KBM-7 (cell line): ENCODE measurements at regions not wholly inside any gene's neighbourhood (a gene's known extent, or its start where the extent isn't known, plus 50 kb on each side); places are given as distances from the start of the nearest gene placed in this dataset.

Experiments
- DNase-seq: peaks from one replicate; pipeline ENCODE4 v3.0.0-alpha.2; 2015
- in situ Hi-C: fragments of 300-500 bp; cut with MboI; formaldehyde crosslinking; loops from 2 replicates; pipeline ENCODE4 v1.14.3; 2020; ENCODE audit warnings: low sequenced_read_pairs, low pct_unique_long_range_greater_than_20kb, mixed read lengths

DNA sequence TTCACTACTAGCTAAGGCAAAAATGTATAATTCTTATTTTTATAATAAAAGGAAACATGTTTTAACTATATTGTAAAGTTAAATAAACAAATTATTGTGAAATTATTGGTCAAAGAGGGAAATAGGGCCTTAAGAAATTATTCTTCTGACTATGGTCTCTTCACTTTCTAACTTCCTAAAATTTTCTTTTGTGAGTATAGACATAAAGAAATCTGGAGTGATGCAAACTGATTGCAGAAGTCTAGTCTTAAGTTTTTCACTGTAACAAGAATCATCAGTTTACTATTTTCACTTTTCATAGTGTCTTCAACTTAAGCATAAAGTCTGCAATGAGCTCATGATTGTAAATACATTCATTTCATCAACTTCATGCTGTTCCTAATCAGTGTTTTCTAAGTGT lies 525.4 kb downstream of the TFEC start:
- in situ Hi-C loops = no loop called here
- no peak for DNase-seq

DNA sequence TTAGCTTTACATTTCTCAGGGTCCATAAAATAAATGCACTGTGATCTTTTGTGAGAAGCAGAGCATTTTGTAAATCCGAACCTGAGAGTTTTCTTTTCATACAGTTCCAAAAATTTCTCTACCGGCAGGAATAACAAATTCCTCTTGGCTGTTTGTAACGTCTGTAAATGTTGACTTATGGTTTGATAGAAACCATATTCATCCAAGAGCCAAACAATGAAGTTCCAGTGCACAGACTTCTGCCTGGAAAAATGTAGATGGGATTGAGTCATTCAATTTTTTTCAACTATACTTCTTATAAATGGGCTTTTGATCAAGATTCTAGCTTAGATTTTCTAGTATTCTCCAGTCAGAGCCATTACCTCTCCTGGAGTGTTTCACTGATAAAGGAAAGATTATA lies 530.6 kb downstream of the TFEC start:
- in situ Hi-C loops = no loop called here
- no peak for DNase-seq

DNA sequence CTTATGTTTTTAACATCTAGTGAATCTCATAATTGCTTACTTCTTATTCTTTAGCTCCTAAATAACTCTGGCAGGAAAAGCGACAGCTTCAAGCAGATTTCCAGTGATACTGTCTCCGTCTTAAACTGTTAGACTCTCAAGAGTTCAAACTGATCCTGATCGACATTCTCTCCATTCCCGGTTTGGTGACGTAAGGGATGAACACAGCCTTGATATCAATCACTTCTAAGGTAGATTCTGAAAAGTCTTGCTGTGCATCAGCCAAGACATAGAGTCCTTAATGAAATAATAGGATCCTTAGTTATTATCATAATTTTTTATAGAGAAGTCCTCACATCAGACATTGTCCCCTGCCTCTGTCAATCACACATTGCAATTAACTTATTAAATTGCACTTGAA lies 534.6 kb downstream of the TFEC start:
- in situ Hi-C loops = no loop called here

DNA sequence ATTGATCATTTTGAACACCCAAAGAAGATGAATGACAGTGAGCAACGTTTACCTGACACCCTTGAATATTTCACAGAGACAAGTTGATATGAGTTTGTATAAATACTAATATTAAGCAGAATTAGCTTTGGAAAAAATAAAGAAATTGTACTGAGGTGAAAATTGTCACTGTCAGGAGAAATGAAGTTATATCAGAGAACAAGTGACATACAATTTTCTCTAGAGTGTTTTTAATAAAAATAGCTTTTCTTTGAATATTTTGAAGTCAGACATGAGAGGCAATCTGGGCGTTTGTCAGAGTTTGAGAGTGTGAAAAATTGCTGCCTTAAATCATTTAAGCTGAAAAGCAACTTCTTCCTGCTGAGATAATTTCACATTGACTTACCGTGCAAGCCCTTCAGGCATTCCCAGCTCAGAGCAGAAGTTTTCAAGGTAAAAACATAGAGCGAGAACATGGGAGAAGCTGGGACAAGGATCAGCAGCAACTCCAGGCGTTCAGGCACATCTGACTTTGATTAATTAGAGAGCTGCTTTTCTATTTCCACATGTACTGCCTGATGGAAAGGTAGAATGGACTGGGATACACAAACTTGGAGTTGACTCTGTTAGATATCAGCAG lies 535.9 kb downstream of the TFEC start:
- DNase-seq = no peak

More for the DNA sequence above, 534.6 kb downstream of the TFEC start:
- DNase-seq = no peak

DNA sequence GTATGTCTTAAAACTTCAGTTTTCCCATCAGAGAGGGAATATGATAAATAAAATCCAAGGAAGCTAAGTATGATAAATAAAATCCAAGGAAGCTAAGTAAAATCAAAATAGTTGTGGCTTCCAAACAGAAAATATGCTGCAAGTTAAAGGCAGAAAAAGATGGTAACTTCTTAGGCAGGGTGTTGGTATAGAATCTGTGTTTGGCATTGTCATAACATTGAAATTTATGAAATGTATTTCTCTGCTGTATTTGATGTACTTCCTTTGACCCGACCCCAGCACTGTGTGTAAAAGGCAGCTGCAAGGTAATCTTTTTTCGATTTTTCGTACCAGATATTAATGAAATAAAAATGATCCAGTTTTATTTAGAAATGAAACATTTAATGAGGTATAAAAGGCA lies 537.2 kb downstream of the TFEC start:
- no peak for DNase-seq
- in situ Hi-C loops = no loop called here

More for the DNA sequence above, 535.9 kb downstream of the TFEC start:
- in situ Hi-C loops = no loop called here

DNA sequence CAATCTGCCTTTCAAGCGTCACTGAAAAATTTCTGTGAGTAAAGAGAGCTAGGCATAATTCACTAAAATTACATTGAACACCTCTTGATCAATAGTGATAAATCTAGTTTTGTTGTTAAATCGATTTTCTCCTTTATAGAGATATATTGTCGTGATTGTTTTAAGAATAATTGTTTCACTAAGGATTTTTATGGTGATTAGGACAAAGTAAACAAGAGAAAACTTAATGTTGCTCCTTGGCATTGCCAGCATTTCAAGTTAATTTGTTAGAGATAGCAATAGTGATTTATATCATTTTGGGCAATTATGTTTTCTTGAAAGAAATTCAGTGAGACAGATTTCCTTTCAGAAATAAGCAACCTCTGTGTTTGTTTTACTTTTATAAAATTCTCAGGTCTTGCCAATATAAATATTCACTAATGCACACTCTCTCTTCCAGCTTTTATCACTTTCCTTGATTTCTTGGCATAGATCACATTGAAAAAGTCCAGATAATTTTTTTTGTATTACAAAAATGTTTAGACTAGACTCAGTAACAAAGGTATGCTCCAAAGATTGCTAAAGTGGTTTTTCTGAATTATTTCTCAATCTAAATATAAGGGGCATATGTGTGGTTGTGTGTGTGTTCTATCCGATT lies 538.7 kb downstream of the TFEC start:
- no peak for DNase-seq
- in situ Hi-C loops = no loop called here

DNA sequence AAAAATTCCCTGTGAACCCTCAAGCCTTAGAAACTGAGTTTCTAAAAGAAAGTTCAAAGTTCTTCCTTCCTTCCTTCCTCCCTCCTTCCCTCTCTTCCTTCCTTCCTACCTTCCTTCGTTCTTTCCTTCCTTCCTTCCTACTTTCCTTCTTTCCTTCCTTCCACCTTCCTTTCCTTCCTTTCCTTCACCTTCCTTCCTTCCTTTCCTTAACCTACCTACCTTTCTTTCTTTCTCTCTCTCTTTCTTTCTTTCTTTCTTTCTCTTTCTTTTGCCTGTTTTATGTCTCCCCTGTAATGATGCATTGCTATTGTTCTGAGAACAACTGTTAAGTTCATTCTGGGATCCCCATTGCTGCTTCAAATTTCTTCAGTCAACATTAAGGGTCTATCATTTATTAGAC lies 551.1 kb downstream of the TFEC start:
- DNase-seq = no peak
- in situ Hi-C loops = no loop called here

DNA sequence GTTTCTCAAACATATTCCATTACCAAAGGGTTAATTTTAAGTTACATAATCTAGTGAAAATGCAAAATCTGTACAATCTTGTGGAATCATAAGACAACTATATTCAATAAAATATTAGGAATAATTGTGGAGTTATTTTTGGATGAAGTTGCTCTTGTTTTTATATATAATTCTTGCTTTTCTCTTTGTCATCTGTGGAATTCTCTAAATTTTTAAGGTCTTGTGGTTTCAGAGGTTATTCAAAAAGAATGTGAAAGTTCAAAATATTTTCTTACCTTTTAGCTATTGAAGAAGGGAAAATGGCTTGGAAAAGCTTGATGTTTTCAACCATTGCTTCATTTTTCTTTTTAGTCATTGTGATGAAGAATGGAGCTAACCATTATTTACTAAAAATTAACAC lies 552.1 kb downstream of the TFEC start:
- in situ Hi-C loops = no loop called here
- no peak for DNase-seq

DNA sequence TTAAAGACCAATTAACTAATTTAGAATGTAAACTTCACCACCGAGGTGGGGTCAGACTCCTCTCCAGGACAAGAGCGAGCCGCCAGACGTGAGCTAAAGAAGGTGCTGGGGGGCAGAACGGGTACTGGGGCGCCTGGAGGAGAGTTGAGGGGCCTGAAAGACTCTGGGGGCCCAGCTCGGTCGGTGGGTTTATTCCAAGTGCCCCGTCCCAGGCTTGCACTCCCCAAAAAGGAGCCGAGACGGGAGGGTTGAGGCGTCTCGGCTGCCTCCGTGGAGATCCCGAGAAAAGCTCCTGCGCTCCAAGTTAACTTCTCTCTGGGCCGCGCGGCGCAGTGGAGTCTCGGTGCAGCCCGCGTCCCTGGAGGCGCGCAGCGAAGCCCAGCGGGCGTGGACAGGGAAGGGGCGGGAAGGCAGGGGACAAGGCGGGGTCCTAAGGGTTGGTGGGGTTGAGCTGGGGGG lies 553.3 kb downstream of the TFEC start:
- DNase-seq = no peak
- in situ Hi-C loops = no loop called here

DNA sequence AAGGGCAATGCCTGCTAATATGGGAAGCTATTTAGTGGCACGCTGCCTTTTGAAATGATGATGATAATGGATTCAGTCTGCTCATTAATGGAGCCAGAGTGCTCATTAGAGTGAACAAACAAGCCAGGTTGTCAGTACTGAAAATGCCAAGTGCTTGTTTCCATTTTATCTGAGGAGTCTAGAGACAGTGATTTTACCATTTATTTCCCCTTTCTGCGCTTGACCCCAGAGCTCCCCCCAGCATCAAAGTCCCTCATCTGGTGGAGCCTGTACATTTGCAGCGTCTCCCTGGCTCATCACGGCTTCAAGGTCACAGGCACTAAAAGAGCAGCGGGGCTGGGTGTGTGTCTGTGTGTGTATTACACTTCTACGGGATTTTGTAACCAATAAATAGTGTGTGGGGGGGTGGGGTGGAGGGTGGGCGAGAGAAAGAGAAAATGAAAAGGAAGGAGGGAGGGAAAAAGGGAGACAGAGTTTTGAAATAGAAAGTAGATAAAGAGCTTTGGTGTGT lies 553.8 kb downstream of the TFEC start:
- in situ Hi-C loops = no loop called here
- DNase-seq = no peak

DNA sequence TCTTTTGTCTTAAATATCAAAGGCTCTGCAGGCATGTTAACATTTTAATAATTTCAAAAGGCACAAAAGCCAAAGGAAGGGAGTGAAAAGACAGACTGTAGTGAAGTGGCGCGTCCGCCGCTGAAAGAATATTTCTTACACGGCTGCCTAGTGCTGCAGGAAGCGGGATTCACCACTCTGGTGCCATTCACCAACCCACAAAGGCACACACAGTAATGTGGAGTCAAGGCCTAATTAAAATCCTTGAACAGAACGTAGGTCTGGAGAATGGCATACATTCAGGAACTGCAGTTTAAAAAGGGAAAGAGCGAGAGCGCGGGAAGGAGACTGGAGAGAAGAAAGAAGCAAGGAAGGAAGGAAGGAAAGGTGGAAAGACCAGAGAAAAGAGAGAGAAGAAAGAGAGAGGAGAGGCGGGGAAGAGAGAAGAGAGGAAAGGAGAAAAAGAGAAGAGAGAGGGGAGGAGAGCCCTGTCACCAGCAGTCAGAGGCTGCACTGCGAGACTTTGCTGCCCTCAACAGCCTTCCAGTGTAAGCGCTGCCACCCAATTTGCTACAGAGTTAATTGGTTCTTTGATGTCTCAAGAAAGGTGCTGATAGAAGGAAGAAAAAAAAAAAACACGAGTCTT lies 554.0 kb downstream of the MDFIC start:
- in situ Hi-C loops = no loop called here

DNA sequence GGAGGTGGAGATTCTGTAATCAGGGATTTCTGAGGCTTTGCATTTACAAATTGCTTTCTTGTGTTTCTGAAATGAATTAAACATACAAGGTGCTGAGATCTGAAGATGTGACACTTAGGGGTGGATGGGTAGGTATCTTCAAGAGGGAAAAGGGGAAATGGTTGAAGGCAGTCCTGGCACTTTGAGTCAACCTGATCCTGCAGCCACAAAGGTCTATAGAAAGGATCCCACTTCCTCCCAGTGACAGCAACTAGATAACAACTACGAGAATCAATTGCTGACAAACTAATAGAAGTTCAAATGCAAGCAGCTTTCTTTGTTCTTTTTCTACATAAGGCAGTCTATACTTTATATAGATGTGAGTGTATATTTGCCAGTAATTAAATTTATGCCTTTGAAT lies 553.3 kb downstream of the MDFIC start:
- peak; percentile 52 for DNase-seq
- in situ Hi-C loops = no loop called here

More for the DNA sequence above, 554.0 kb downstream of the MDFIC start:
- DNase-seq = no peak

DNA sequence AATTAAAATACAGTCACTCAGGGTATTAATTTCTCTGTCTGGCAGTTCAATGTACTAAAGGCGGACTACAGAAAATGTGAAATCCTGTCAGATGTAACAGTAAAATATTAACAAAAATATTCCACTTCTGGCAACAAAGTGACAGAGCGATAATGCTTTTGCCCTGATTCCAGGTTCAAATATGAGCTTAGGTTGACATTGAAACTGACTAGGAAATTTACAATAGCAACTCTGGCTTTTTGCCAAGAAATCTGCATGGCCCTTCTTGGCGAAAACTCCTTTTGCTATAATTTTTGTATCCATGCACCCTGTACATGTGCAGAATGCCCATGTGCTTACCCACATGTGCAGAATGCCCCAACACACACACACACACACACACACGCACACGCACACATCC lies 552.2 kb downstream of the MDFIC start:
- in situ Hi-C loops = no loop called here
- DNase-seq = no peak

DNA sequence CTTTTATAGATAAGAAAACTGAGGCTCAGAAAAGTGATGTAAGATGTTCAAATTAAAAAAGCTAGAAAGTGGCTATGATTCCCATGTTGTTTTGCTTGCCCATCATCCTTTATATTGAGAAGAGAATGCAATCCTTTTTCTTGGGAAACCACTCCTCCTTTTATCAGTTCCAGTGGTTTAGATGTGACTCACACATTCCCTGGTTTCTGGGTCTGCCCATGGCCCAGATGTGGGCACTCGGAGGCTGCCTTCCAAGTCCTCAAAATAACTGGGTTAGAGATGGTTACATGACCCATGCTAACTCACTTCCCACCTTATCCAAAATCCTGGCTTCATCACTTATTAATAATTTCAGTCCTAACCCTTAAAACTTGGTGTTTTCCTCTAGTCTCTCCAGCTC lies 550.0 kb downstream of the MDFIC start:
- in situ Hi-C loops = no loop called here
- DNase-seq = no peak

DNA sequence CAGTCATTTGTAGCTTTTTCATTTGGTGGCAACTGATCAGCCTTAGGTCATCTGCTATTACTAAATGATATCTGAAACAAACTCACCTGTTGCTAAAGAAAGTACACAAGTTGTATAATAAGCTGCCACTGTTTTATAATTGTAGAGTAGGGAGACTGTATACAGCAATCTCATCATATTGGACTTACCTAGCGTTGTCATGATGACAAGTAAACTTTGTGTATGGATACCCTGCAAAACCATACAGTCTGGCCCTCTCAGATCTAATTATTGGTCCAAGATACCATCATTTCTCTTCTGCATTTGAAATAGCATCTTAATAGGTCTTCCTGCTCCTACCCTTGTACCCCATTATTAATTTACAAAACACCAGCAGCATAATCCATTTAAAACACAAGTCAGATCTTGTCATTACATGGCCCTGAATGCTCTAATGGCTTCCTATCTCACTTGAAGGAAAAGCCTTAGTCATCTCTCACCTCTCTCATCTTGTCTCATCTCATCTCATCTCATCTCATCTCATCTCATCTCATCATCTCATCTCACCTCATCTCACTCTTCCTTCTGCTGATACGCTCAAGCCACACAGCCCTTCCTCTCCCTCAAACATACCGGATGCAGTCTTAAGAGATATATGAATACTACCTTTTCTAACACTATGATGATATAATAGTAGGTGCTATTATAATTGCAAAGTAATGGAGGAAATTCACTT lies 540.6 kb downstream of the MDFIC start:
- peak; percentile 32 for DNase-seq
- in situ Hi-C loops = no loop called here

DNA sequence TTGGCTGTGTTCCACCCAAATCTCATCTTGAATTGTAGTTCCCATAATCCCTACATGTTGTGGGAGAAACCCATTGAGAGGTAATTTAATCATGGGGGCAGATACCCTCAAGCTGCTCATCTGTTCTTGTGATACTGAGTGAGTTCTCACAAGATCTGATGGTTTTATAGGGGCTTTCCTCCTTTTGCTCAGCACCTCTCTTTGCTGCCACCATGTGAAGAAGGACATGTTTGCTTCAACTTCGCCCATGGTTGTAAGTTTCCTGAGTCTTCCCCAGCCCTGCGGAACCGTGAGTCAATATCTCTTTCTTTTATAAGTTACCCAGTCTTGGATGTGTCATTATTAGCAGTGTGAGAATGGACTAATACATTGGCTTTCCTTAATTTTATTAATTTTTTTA lies 527.8 kb downstream of the MDFIC start:
- in situ Hi-C loops = no loop called here
- DNase-seq = no peak

DNA sequence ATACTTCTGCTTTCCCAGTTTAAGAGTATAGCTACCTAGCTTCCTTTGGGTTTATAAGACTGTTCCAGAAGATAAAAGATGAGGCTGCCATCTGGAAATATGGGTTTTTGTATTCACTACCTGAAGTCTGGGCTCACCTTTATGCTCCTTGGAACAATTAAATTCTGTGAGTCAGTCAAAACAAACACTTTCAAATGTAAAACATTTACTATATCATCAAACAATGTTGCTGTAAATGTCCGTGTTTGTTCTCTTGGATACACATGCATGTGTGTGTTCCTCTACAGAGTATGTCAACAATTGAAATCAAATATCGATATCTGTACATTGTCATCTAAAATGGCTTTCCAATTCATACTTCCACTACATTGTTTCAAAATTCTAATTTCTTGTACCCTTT lies 525.6 kb downstream of the MDFIC start:
- in situ Hi-C loops = no loop called here
- DNase-seq = no peak

DNA sequence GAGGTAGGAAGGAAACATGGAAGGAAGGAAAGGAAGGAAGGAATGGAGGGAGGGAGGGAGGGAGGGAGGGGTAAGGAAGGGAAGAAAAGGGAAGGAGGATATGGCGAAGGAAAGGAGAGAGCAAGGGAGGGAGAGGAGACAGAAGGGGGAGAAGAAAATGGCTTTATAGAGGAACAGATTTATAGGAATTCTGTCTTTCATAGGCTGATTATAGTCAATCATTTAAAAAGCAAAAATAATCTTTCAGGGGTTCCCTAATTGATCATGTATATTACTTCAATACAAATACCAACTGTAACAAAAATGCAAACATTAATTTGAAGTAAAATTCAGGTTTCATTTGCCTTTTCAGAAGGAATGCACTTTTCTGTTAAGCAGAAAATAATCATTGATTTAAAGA lies 519.1 kb downstream of the MDFIC start:
- DNase-seq = no peak
- in situ Hi-C loops = no loop called here

DNA sequence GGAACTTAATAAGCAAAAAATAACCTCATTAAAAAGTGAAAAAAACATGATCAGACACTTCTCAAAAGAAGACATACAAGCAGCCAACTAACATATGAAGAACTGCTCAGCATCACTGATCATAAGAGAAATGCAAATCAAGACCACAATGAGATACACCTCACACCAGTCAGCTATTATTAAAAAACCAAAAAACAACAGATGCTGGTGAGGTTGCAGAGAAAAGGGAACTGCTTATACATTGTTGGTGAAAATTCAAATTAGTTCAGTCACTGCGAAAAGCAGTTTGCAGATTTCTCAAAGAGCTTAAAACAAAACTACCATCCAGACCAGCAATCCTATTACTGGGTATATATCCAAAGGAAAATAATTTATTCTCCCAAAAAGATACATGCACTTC lies 513.3 kb downstream of the MDFIC start:
- DNase-seq = no peak
- in situ Hi-C loops = no loop called here

DNA sequence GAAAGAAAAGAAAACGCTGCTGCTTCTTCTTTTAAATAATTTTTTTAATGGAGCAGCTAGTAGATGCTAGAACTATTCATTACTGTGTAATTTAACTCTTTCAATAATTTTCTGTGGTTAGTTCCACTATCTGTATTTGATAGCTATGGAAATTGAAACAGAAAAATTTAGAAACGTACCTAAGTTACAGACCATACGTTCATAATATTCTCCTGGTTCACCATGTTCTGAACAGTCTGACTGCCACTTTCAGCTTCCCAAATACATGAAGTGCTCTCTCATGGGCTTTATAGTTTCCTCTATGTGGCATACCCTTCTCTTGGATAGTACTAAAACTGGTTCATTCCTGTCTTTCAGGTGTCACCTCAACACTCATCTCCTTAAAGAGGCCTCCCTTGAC lies 508.0 kb downstream of the MDFIC start:
- in situ Hi-C loops = no loop called here

More for the DNA sequence above, 508.0 kb downstream of the MDFIC start:
- no peak for DNase-seq
